HG03378 (cell line): ENCODE measurements at regions not wholly inside any gene's neighbourhood (a gene's known extent, or its start where the extent isn't known, plus 50 kb on each side); places are given as distances from the start of the nearest gene placed in this dataset.
A peak's percentile ranks its signal among the peaks of the same experiment; 100 is the strongest.

Source experiments
- ATAC-seq: cut with Tn5 transposase; IDR thresholded peaks from one replicate; pipeline ENCODE4 v1.9.1; 2021; ENCODE audit warnings: mild to moderate bottlenecking, moderate library complexity; ENCODE audit not compliant: unreplicated experiment

DNA sequence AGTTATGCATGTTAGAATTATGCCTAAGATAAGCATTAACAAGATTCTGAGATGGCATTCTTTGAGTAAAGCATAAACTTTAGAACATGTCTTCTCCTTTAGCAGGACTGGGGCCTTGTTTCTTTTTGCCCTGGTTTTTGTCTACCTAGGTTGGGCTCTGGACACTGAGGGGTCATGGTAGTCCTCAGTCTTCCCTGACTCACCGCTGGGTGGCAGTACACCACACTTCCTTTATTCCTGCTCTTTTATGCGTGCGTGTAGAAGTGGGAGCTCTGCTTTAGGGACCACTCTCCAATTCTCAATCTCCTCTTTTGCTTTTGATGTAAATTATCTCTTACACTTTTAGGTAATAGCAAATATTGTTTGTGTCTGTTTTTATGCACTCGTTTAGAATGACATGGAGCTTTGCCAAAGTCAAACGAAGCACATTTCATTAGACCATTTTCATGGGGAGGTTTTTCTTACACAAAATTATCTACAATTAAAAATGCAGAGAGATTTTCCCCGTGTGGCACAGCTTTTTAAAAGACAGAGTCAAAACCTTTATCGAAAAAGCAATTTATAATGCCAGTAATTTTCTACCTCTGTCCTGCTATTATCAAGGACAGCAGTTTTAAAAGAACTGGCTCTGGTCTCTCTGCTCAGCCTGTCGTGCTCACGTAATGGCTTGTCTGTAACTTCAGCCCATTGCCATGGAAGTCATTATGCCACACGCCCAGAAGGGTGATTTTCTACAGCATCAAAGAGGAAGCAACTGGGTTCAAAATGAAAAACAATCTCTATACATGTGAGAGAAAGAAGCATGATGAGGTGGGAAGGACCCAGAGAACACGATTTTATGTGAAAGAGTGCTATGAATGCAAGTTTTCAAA lies 413.9 kb downstream of the COG6 start:
- peak; percentile 56 for ATAC-seq

DNA sequence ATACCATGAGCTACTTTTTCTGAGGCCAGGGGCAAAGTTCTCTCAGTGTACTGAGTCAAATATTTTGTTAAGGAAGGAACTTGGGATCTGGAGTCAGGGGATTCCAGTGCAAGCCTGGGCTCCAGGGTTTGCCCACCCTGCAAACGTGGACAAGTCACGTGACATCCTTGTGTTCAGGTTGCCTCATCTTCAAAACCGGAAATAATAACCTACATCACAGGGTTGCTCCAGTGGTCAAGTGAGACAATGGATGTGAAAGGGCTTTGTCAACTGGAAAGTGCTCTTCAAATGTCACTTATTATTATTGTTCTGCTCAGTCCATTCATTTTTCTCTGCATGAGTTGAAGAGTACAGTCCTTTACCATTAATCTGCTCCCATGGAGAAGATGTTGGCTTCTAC lies 414.9 kb downstream of the COG6 start:
- no peak for ATAC-seq

DNA sequence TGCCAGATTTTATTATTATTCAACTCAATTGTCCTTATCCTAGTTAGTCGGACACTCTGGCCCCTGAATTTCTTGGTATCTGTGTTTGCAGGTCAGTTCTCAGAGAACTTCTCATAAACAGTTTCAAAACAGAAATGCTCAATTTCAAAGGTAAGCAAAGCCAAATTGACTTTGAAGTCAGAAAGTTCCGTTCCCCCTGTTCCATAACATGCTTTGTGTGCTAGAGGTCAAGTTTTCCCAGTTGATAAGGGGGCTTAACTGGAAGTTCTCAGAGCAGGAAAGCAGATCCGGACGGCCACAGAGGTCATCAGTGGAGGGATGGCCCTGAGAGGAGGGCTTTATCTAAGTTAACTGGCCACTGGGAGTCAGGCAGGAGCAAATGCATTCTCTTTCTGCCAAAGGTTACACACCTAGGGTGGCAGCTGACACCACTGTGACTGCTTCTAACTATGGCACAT lies 417.2 kb downstream of the COG6 start:
- ATAC-seq, result no peak

- no peak for ATAC-seq
Observed at GRCh38 chr13:40074338-40074737, 418.9 kb downstream of the COG6 start.

DNA sequence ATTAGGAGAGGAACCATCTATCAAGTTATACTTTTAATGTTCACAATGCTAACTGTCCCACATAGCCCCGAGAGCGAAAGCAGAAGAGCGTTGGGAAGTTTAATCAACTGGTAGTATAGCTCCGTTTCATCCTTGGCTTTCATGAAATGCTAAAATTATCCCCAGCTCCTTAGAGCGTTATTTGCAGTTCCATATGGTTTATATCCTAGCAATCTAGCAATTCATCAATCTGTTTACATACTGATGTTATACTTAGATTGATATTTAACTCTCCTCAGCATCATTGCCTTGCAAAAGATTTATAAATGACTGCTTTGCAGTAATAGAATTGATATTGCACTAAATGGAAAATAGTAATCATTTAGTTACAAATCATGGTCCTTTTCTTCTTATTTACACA lies 419.8 kb downstream of the COG6 start:
- no peak for ATAC-seq

DNA sequence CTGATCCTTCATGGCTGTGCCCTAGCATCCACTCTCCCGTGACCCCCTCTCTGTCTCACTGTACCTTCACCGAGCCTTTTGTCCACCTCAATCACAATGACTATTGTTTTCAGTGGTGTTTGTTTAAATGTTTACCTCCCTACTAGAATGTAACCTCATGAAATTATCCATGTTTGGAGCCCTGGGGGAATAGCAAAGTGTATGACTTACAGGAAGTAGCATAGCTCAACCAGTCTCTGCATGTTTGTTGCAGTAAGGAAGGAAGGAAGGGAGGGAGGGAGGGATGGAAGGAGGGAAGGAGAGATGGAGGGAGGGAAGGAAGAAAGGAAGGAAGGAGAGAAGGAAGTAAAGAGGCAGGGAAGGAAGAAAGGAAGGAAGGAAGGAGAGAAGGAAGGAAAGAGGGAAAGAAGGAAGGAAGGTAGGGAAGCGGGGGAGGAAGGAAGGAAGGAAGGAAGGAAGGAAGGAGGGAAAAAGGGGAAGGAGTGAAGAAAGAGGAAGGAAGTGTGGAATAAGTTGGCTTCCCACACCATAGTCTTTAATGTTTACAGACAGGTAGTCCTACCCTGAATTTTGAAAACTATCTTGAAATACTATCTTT lies 421.4 kb downstream of the COG6 start:
- no peak for ATAC-seq

DNA sequence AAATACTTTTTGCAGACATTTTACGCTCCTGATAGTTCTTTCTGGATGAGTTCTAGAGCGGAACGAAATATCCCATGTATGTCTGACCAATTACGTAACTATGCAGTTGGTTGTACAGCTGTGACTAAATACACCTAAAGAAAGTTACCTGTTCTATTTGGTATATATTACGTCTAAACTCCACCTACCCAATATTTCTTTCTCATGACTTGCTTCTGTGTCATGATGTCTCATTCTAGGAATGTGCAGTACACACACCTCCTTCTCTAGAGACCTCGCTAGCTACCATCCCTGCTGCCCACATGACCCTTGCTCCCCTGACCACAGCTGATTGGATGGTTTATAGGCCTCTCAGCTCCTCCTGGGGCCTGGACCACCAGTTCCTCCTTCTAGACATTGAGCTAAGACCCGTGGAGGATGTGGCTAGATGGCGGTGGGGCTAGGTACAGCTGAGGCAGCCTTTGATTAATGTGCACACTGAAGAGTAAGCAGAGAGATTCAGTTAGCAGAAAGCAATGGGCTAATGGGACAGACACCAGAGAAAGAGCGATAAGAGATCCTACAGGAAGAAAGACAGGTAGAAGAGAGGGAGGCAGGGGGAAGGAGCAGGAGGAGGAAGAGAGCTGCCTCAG lies 422.1 kb downstream of the COG6 start:
- no peak for ATAC-seq

DNA sequence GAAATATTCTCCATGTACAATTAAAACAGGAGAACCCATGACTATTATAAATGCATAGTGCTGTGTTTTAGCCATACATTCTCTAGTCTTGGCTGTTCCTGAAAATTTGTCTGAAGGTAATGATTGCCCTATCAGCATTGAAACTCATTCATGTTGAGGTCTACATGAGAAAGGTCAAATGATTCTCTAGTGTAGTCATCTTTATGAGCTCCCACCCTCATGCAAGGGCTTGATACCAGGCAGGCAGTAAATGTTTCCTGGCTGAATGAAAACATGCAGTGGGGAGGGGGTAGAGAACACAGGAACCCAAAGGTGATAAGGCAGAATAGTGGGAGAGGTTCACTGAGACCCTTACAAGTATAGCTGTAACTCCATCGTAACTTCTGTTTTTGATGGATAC lies 424.3 kb downstream of the COG6 start:
- no peak for ATAC-seq

- ATAC-seq, result no peak
Observed at GRCh38 chr13:40080676-40081075, 425.2 kb downstream of the COG6 start.

- ATAC-seq, result no peak
Observed at GRCh38 chr13:40082639-40083038, 427.2 kb downstream of the COG6 start.

DNA sequence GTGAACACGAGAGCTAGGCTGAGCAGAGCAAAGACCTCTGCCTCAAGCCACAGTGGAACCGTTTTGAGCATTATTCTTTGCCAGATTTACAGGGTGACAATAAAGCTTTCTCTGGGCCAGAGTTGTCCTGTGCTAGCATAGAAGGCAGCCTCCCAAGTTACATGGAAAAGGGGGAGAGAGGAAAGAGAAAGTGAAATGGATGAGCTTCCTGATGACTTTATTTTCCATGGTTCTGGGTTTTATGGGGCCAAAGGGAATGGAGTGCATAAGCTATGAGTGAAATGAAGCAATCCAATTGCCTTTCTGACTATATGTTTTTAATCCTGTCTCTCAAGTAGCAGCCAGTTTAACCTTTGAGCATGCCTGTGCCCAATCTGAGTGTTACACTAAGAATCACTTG lies 428.4 kb downstream of the COG6 start:
- no peak for ATAC-seq

GRCh38 chr13:40084934-40085333 lies 429.5 kb downstream of the COG6 start:
- ATAC-seq, result no peak

GRCh38 chr13:40087091-40088002 lies 431.9 kb downstream of the COG6 start:
- no peak for ATAC-seq

DNA sequence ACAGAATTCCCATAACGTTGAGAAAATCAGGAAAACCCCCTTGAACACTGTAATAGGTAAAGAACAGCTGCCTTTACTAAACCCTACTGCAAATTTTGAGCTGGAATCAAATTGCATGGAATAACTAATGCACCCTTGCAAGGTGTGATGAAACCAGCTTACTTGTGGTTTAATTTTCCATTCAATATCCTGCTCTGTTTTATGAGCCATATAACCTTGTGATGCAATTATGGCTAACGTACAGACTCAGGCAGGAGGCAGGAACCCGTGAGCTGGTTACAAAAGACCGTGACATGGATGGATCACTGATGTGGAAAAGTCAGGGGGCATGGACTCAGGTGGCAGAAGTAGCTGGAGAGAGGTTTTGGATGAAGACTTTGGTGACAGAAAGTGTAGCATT lies 438.6 kb downstream of the COG6 start:
- no peak for ATAC-seq

DNA sequence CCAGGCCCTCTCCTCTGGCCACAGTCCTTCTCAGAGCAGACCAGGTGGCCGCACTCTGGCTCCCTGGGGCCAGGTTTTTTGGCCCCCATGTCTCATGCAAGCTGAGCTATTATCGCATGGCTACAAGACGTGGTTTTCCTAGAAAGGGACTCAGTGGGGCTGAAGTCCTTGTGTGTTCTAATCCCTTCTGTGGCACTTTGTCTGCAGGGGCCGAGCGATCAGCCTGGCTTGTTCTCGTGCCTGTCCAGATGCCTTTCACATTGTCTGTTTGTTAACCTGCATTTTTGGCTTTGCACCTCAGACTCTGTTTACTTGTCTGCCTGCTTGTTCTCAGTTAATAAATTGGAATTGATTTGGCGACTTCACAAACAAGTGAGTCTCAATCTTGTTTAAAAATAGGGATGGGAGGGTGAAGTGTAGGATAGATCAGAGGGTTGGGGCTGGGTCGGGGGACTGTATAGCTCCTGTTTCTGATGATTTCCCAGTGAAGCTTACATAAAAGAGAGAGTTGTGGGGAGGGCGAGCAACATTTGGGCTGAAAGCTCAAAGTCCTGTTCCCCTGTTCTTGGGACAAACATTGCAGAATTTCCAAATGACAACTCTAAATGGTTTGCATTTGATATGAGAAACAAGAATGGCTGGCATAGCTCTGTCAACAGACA lies 440.4 kb downstream of the COG6 start:
- ATAC-seq, result no peak

DNA sequence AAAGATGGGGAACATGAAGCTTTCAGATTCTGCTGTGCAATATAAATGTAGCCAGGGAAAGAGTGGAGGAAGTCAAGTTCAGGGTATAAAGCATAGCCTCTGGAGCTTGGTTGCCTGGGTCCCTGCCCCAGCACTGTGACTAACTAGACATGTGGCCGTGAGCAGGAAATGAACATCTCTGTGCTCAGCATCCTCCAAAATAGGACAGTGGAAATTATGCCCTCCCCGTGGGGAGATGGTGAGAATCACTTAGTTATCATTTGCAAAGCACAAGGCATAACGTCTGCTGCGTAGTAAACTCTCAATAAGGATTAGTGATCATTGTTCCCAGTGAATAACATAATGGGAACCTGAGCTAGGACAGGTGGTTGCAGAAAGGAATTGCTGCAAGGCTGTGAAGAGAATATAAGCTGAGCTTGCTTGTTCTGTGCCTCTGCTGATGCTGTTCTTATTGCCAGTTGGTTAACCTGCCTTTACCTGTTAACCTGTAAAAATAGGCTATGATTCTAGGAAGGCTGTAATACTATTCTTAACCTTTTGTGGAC lies 441.0 kb downstream of the COG6 start:
- ATAC-seq, result no peak

- ATAC-seq, result no peak
Observed at GRCh38 chr13:40098246-40098645, 442.8 kb downstream of the COG6 start.

GRCh38 chr13:40101708-40102359 lies 446.4 kb downstream of the COG6 start:
- ATAC-seq, result peak; percentile 90

DNA sequence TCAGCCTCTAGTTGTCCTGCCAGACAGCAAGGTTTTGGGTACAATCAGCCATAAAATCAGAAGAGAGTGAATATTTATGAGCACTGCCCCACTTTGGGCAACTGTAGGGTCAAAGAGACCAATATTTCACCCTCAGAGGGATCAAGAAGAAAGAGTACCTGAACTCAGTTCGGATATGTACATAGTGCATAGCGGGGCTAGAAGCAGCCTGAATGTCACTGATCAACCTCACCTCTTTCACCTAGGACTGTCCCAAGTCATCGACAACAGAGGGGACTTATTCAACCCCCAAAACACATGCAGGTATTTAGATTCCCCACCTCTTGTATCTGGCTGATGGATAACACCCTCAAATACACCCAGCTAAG lies 446.9 kb downstream of the COG6 start:
- no peak for ATAC-seq

DNA sequence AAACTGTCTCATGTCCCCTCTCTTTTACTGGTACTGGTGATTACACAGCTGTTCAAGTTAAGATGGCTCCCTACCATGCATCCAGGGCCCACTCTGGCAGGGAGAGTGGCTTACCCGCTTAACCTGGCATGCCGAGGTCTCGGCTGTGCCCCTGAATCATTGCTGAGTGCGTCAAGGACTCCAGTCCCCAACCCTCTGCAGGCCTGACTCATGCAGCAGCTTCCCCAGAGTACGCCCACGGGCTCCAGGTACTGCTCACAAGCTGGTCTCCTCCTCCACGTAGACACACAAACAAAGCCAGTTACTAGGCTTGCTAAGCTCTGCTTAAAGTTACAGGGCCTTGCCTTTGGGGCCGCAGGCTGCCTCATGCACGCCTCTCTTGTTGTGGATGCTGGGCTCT lies 447.4 kb downstream of the COG6 start:
- no peak for ATAC-seq
